OCI-LY7 (cell line): ENCODE measurements at regions not wholly inside any gene's neighbourhood (a gene's known extent, or its start where the extent isn't known, plus 50 kb on each side); places are given as distances from the start of the nearest gene placed in this dataset.

Experiments used
- CTCF ChIP-seq: fragments of 200-600 bp; sonication (generic); conservative IDR thresholded peaks from 2 replicates; pipeline ENCODE4 v1.5.1; 2014; ENCODE audit warnings: mild to moderate bottlenecking, antibody characterized with exemption, low read length, moderate library complexity, mixed read lengths
- EZH2phosphoT487 ChIP-seq: fragments of 200-600 bp; sonication (generic); IDR thresholded peaks from 2 replicates; pipeline ENCODE4 v1.6.1; 2018; ENCODE audit warnings: low read depth, borderline replicate concordance, mild to moderate bottlenecking, mixed run types, antibody characterized with exemption, low read length, moderate library complexity, mixed read lengths

GRCh38 chr10:64408391-64409183 is 887.4 kb downstream of the REEP3 start:
- TF ChIP-seq CTCF: no peak
- no peak for TF ChIP-seq EZH2phosphoT487
